Astrocyte (in vitro differentiated cells and primary cell): ENCODE measurements at regions not wholly inside any gene's neighbourhood (a gene's known extent, or its start where the extent isn't known, plus 50 kb on each side); places are given as distances from the start of the nearest gene placed in this dataset.

Source experiments
- DNase-seq: peaks from one replicate; pipeline ENCODE4 v3.0.0-alpha.2; 2010; ENCODE audit warnings: low read depth
- FAIRE-seq: peaks from 2 replicates; lab custom pipeline; 2011; peaks lifted over from hg19 to GRCh38; lab: Jason Lieb, UNC
- H2AFZ ChIP-seq: 2 replicates; pipeline ENCODE4 v1.6.0; 2012; ENCODE audit warnings: low read depth, low read length, inconsistent platforms
- H3K27ac ChIP-seq: 2 replicates; pipeline ENCODE4 v1.5.1; 2011; ENCODE audit warnings: low read depth, low read length, inconsistent platforms
- H3K27me3 ChIP-seq: 2 replicates; pipeline ENCODE4 v1.6.0; 2011; ENCODE audit warnings: low read length, inconsistent platforms; ENCODE audit not compliant: insufficient read depth
- H3K36me3 ChIP-seq: 2 replicates; pipeline ENCODE4 v1.5.1; 2011; ENCODE audit warnings: low read length, inconsistent platforms; ENCODE audit not compliant: insufficient read depth
- H3K4me1 ChIP-seq: 2 replicates; pipeline ENCODE4 v1.5.1; 2011; ENCODE audit warnings: low read length, inconsistent platforms; ENCODE audit not compliant: insufficient read depth
- H3K4me2 ChIP-seq: 2 replicates; pipeline ENCODE4 v1.6.0; 2012; ENCODE audit warnings: low read length, inconsistent platforms
- H3K4me3 ChIP-seq: 2 replicates; pipeline ENCODE4 v1.5.1; 2011; ENCODE audit warnings: low read depth, mild to moderate bottlenecking, low read length, inconsistent platforms; ENCODE audit not compliant: insufficient read depth
- H3K79me2 ChIP-seq: 2 replicates; pipeline ENCODE4 v1.6.0; 2012; ENCODE audit warnings: mild to moderate bottlenecking, low read length, inconsistent platforms; ENCODE audit not compliant: insufficient read depth
- H3K9ac ChIP-seq: 2 replicates; pipeline ENCODE4 v1.6.0; 2012; ENCODE audit warnings: mild to moderate bottlenecking, low read length, inconsistent platforms
- H3K9me3 ChIP-seq: 2 replicates; pipeline ENCODE4 v1.5.1; 2012; ENCODE audit warnings: low read depth, mild to moderate bottlenecking, low read length, inconsistent platforms; ENCODE audit not compliant: insufficient read depth
- H4K20me1 ChIP-seq: 2 replicates; pipeline ENCODE4 v1.6.0; 2012; ENCODE audit warnings: low read length, inconsistent platforms; ENCODE audit not compliant: insufficient read depth
- H3K27ac Mint-ChIP-seq: one replicate; pipeline ENCODE4 v1.8.0; 2021; ENCODE audit warnings: mild to moderate bottlenecking, mixed read lengths; ENCODE audit not compliant: unreplicated experiment
- H3K27me3 Mint-ChIP-seq: one replicate; pipeline ENCODE4 v1.8.0; 2021; ENCODE audit warnings: low read depth, mixed read lengths; ENCODE audit not compliant: unreplicated experiment
- H3K36me3 Mint-ChIP-seq: one replicate; pipeline ENCODE4 v1.8.0; 2021; ENCODE audit warnings: low read depth, mixed read lengths; ENCODE audit not compliant: unreplicated experiment
- H3K4me1 Mint-ChIP-seq: one replicate; pipeline ENCODE4 v1.8.0; 2021; ENCODE audit warnings: low read depth, mixed read lengths; ENCODE audit not compliant: unreplicated experiment
- H3K4me3 Mint-ChIP-seq: one replicate; pipeline ENCODE4 v1.8.0; 2021; ENCODE audit warnings: mild to moderate bottlenecking, moderate library complexity, mixed read lengths; ENCODE audit not compliant: unreplicated experiment
- H3K9me3 Mint-ChIP-seq: one replicate; pipeline ENCODE4 v1.8.0; 2021; ENCODE audit warnings: mild to moderate bottlenecking, mixed read lengths; ENCODE audit not compliant: unreplicated experiment
- EZH2 ChIP-seq: IDR thresholded peaks from 2 replicates; pipeline ENCODE4 v1.6.1; 2012; ENCODE audit warnings: mild to moderate bottlenecking, low read length, inconsistent platforms; ENCODE audit not compliant: insufficient read depth
- TF ChIP-seq, protein P1 (sequence below): IDR thresholded peaks from 2 replicates; pipeline ENCODE4 v1.5.1; 2011; ENCODE audit warnings: low read depth, mild to moderate bottlenecking, inconsistent platforms, low read length, moderate library complexity; ENCODE audit not compliant: insufficient read depth

DNA sequence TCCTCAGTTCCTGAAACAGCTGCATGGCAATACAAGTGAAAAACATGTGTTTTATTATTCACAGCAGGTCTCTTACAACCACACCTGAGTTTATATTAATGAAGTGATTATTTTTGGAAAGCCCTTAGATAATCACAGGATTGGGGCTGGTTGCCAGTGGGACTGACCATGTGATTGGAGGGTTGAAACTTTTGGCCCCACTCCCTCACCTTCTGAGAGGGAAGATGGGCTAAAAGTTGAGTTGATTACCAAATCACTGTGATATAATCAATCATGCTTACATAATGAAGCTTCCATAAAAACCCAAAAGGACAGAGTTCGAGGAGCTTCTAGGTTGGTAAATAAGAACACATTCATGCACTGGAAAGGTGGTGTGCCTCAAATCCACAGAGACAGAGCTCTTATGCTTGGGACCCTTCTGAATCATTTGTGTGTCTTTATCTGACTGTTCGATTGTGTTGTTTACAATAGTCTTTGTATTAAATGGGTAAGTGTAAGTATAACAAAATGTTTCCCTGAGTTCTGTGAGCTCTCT is 393.9 kb downstream of the RPS24 start:
- Histone ChIP-seq H3K4me2 (no peak overlapping the region), H3K9ac (no peak overlapping the region), H3K4me3 (no peak overlapping the region), H3K36me3 (no peaks in the 10 kb centered on the region), H3K79me2 (no peaks in the 10 kb centered on the region), H2AFZ (no peak overlapping the region), H3K27ac (no peak overlapping the region), H3K9me3 (peaks cover 3% of the 10 kb centered on the region), H4K20me1 (no peaks in the 10 kb centered on the region), H3K27me3 (peaks cover 17% of the 10 kb centered on the region), H3K4me1 (no peaks in the 10 kb centered on the region)
- FAIRE-seq (no peak), DNase-seq (no peak)
- no peak overlapping the region for H3K4me3 Mint-ChIP-seq
- TF ChIP-seq EZH2 = no peak
- TF ChIP-seq, protein P1, sequence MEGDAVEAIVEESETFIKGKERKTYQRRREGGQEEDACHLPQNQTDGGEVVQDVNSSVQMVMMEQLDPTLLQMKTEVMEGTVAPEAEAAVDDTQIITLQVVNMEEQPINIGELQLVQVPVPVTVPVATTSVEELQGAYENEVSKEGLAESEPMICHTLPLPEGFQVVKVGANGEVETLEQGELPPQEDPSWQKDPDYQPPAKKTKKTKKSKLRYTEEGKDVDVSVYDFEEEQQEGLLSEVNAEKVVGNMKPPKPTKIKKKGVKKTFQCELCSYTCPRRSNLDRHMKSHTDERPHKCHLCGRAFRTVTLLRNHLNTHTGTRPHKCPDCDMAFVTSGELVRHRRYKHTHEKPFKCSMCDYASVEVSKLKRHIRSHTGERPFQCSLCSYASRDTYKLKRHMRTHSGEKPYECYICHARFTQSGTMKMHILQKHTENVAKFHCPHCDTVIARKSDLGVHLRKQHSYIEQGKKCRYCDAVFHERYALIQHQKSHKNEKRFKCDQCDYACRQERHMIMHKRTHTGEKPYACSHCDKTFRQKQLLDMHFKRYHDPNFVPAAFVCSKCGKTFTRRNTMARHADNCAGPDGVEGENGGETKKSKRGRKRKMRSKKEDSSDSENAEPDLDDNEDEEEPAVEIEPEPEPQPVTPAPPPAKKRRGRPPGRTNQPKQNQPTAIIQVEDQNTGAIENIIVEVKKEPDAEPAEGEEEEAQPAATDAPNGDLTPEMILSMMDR = no peak
- H3K4me1 Mint-ChIP-seq = no peaks in the 10 kb centered on the region
- peaks cover 3% of the 10 kb centered on the region for H3K9me3 Mint-ChIP-seq
- H3K36me3 Mint-ChIP-seq = no peaks in the 10 kb centered on the region
- peaks cover 26% of the 10 kb centered on the region for H3K27me3 Mint-ChIP-seq
- no peak overlapping the region for H3K27ac Mint-ChIP-seq

DNA sequence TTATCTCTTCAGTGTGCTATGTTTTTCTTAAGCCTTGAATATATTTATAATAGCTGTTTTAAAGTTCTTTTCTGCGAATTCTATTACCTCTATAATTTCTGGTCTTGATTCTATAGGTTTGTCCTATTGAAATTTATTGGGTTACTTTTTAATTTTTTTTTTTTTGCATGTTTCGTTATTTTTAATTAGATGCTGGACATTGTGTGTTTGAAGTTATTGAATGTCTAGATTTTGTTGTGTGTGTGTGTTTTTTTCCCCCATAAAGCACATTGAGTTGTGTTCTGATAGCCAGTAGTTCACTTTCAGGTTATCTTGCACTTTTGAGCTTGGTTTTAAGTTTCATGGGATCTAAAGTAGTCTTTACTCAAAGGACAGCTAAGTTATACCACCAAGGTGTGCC is 394.9 kb downstream of the RPS24 start:
- no peak overlapping the region for H3K27ac Mint-ChIP-seq
- peaks cover 12% of the 10 kb centered on the region for H3K27me3 ChIP-seq
- FAIRE-seq (no peak), DNase-seq (no peak)
- no peaks in the 10 kb centered on the region for H3K4me1 Mint-ChIP-seq
- H3K36me3 Mint-ChIP-seq = no peaks in the 10 kb centered on the region
- H3K9ac ChIP-seq = no peak overlapping the region
- H3K4me1 ChIP-seq = no peaks in the 10 kb centered on the region
- H3K9me3 ChIP-seq = peaks cover 3% of the 10 kb centered on the region
- H4K20me1 ChIP-seq = no peaks in the 10 kb centered on the region
- no peaks in the 10 kb centered on the region for H3K36me3 ChIP-seq
- TF ChIP-seq, protein P1 = no peak
- no peak for TF ChIP-seq EZH2
- no peak overlapping the region for H3K4me2 ChIP-seq
- H3K27ac ChIP-seq = no peak overlapping the region
- H3K9me3 Mint-ChIP-seq = peaks cover 3% of the 10 kb centered on the region
- no peaks in the 10 kb centered on the region for H3K79me2 ChIP-seq
- peaks cover 22% of the 10 kb centered on the region for H3K27me3 Mint-ChIP-seq
- no peak overlapping the region for H3K4me3 Mint-ChIP-seq
- H3K4me3 ChIP-seq = no peak overlapping the region
- no peak overlapping the region for H2AFZ ChIP-seq

DNA sequence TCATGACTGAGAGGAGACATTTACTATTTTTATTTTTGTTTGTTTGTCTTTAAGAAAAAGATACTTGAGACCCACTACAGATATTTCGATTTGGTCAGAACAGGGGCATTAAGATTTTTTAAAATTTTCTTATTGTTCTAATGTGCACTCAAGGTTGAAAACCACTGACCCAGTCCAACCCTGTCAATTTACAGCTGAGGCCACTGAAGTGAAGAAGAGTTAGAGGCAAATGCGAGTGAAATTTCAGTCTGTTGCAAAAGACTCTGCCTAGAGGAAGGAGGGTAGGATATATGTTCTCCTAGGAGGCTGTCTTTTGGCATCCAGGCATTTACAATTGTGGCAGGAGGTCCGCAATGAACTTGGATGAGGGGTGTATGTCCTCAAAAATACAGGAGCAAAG is 396.3 kb downstream of the RPS24 start:
- FAIRE-seq = no peak
- H3K27ac Mint-ChIP-seq = no peak overlapping the region
- peaks cover 16% of the 10 kb centered on the region for H3K27me3 ChIP-seq
- H3K4me2 ChIP-seq = no peak overlapping the region
- no peak overlapping the region for H3K27ac ChIP-seq
- H3K9me3 ChIP-seq = no peaks in the 10 kb centered on the region
- H3K4me1 ChIP-seq = no peaks in the 10 kb centered on the region
- H2AFZ ChIP-seq = no peak overlapping the region
- no peak overlapping the region for H3K4me3 ChIP-seq
- no peaks in the 10 kb centered on the region for H3K4me1 Mint-ChIP-seq
- no peak overlapping the region for H3K9ac ChIP-seq
- H3K27me3 Mint-ChIP-seq = peaks cover 32% of the 10 kb centered on the region
- H4K20me1 ChIP-seq = no peaks in the 10 kb centered on the region
- H3K36me3 ChIP-seq = no peaks in the 10 kb centered on the region
- no peaks in the 10 kb centered on the region for H3K36me3 Mint-ChIP-seq
- no peak overlapping the region for H3K4me3 Mint-ChIP-seq
- H3K79me2 ChIP-seq = no peaks in the 10 kb centered on the region
- no peak for DNase-seq
- peaks cover 3% of the 10 kb centered on the region for H3K9me3 Mint-ChIP-seq
- TF ChIP-seq, protein P1 = no peak
- no peak for TF ChIP-seq EZH2
